ENCODE measurements at regions not wholly inside any gene's neighbourhood (a gene's known extent, or its start where the extent isn't known, plus 50 kb on each side); places are given as distances from the start of the nearest gene placed in this dataset.

- no peak for ATAC-seq
- DNase-seq (ENCODE audit: low spot score in 2 of 2), result no peak
- H3K27ac Mint-ChIP-seq, result no peak overlapping the region
- no peaks in the 10 kb centered on the region for H3K36me3 Mint-ChIP-seq
- no peak overlapping the region for H3K4me3 Mint-ChIP-seq
- H3K4me1 Mint-ChIP-seq, result no peaks in the 10 kb centered on the region
- H3K9me3 Mint-ChIP-seq, result no peaks in the 10 kb centered on the region
Observed at GRCh38 chr5:103469288-103470040, 93.1 kb downstream of the NUDT12 start.

- Mint-ChIP-seq H3K36me3 (no peaks in the 10 kb centered on the region), H3K27ac (no peak overlapping the region), H3K4me1 (no peaks in the 10 kb centered on the region), H3K4me3 (no peak overlapping the region), H3K9me3 (no peaks in the 10 kb centered on the region)
- ATAC-seq, result no peak
- no peak for DNase-seq (ENCODE audit: low spot score in 2 of 2)
Observed at GRCh38 chr5:103467831-103468230, 94.8 kb downstream of the NUDT12 start.

- no peak for ATAC-seq
Observed at GRCh38 chr5:103466495-103466894, 96.1 kb downstream of the NUDT12 start.

GRCh38 chr5:103465891-103466290, 96.7 kb downstream of the NUDT12 start:
- DNase-seq (ENCODE audit: low spot score in 2 of 2) (no peak), ATAC-seq (no peak)
- Mint-ChIP-seq H3K36me3 (no peaks in the 10 kb centered on the region), H3K4me3 (no peak overlapping the region), H3K4me1 (no peaks in the 10 kb centered on the region), H3K27ac (no peak overlapping the region), H3K9me3 (no peaks in the 10 kb centered on the region)

More at GRCh38 chr5:103466495-103466894, 96.1 kb downstream of the NUDT12 start:
- no peaks in the 10 kb centered on the region for H3K9me3 Mint-ChIP-seq
- no peak overlapping the region for H3K4me3 Mint-ChIP-seq
- H3K36me3 Mint-ChIP-seq, result no peaks in the 10 kb centered on the region
- H3K4me1 Mint-ChIP-seq, result no peaks in the 10 kb centered on the region
- no peak for DNase-seq (ENCODE audit: low spot score in 2 of 2)
- H3K27ac Mint-ChIP-seq, result no peak overlapping the region

GRCh38 chr5:103464835-103465484, 97.6 kb downstream of the NUDT12 start:
- no peaks in the 10 kb centered on the region for H3K4me1 Mint-ChIP-seq
- peak; percentile 13 for ATAC-seq
- DNase-seq (ENCODE audit: low spot score in 2 of 2), result no peak
- H3K36me3 Mint-ChIP-seq, result no peaks in the 10 kb centered on the region
- no peaks in the 10 kb centered on the region for H3K9me3 Mint-ChIP-seq
- H3K4me3 Mint-ChIP-seq, result no peak overlapping the region
- H3K27ac Mint-ChIP-seq, result no peak overlapping the region

GRCh38 chr5:103463261-103463660, 99.3 kb downstream of the NUDT12 start:
- Mint-ChIP-seq H3K36me3 (no peaks in the 10 kb centered on the region), H3K27ac (no peak overlapping the region)
- DNase-seq (ENCODE audit: low spot score in 2 of 2), result no peak

GRCh38 chr5:103461243-103461642, 101.3 kb downstream of the NUDT12 start:
- no peaks in the 10 kb centered on the region for H3K36me3 Mint-ChIP-seq
- ATAC-seq, result no peak
- H3K4me3 Mint-ChIP-seq, result no peak overlapping the region
- H3K9me3 Mint-ChIP-seq, result no peaks in the 10 kb centered on the region
- no peak overlapping the region for H3K27ac Mint-ChIP-seq
- no peaks in the 10 kb centered on the region for H3K4me1 Mint-ChIP-seq
- no peak for DNase-seq (ENCODE audit: low spot score in 2 of 2)

More at GRCh38 chr5:103463261-103463660, 99.3 kb downstream of the NUDT12 start:
- Mint-ChIP-seq H3K4me3 (no peak overlapping the region), H3K9me3 (no peaks in the 10 kb centered on the region), H3K4me1 (no peaks in the 10 kb centered on the region)
- ATAC-seq, result no peak

- H3K36me3 Mint-ChIP-seq, result no peaks in the 10 kb centered on the region
- no peak for ATAC-seq
- no peak for DNase-seq (ENCODE audit: low spot score in 2 of 2)
- no peaks in the 10 kb centered on the region for H3K4me1 Mint-ChIP-seq
- H3K9me3 Mint-ChIP-seq, result no peaks in the 10 kb centered on the region
- no peak overlapping the region for H3K27ac Mint-ChIP-seq
- no peak overlapping the region for H3K4me3 Mint-ChIP-seq
Observed at GRCh38 chr5:103458497-103459040, 104.0 kb downstream of the NUDT12 start.

GRCh38 chr5:103456476-103456875, 106.1 kb downstream of the NUDT12 start:
- no peak for ATAC-seq
- Mint-ChIP-seq H3K36me3 (no peaks in the 10 kb centered on the region), H3K27ac (no peak overlapping the region), H3K9me3 (no peaks in the 10 kb centered on the region), H3K4me3 (no peak overlapping the region), H3K4me1 (no peaks in the 10 kb centered on the region)
- no peak for DNase-seq (ENCODE audit: low spot score in 2 of 2)

- Mint-ChIP-seq H3K9me3 (no peaks in the 10 kb centered on the region), H3K36me3 (no peaks in the 10 kb centered on the region), H3K27ac (no peak overlapping the region), H3K4me3 (no peak overlapping the region), H3K4me1 (no peaks in the 10 kb centered on the region)
- DNase-seq (ENCODE audit: low spot score in 2 of 2), result no peak
- ATAC-seq, result no peak
Observed at GRCh38 chr5:103455796-103456195, 106.8 kb downstream of the NUDT12 start.

- no peak overlapping the region for H3K27ac Mint-ChIP-seq
- no peaks in the 10 kb centered on the region for H3K9me3 Mint-ChIP-seq
- no peak overlapping the region for H3K4me3 Mint-ChIP-seq
- H3K36me3 Mint-ChIP-seq, result no peaks in the 10 kb centered on the region
- no peak for DNase-seq (ENCODE audit: low spot score in 2 of 2)
- no peaks in the 10 kb centered on the region for H3K4me1 Mint-ChIP-seq
- no peak for ATAC-seq
Observed at GRCh38 chr5:103454770-103455169, 107.8 kb downstream of the NUDT12 start.

GRCh38 chr5:103452666-103453065, 109.9 kb downstream of the NUDT12 start:
- Mint-ChIP-seq H3K4me1 (no peaks in the 10 kb centered on the region), H3K9me3 (no peaks in the 10 kb centered on the region), H3K27ac (no peak overlapping the region), H3K4me3 (no peak overlapping the region), H3K36me3 (no peaks in the 10 kb centered on the region)
- DNase-seq (ENCODE audit: low spot score in 2 of 2), result no peak
- ATAC-seq, result no peak

- H3K36me3 Mint-ChIP-seq, result no peaks in the 10 kb centered on the region
- ATAC-seq (no peak), DNase-seq (ENCODE audit: low spot score in 2 of 2) (no peak)
- no peaks in the 10 kb centered on the region for H3K4me1 Mint-ChIP-seq
- no peak overlapping the region for H3K4me3 Mint-ChIP-seq
- no peaks in the 10 kb centered on the region for H3K9me3 Mint-ChIP-seq
- no peak overlapping the region for H3K27ac Mint-ChIP-seq
Observed at GRCh38 chr5:103452089-103452488, 110.5 kb downstream of the NUDT12 start.

- Mint-ChIP-seq H3K4me3 (no peak overlapping the region), H3K4me1 (no peaks in the 10 kb centered on the region), H3K27ac (no peak overlapping the region), H3K36me3 (no peaks in the 10 kb centered on the region), H3K9me3 (no peaks in the 10 kb centered on the region)
- DNase-seq (ENCODE audit: low spot score in 2 of 2) (no peak), ATAC-seq (no peak)
Observed at GRCh38 chr5:103451261-103451660, 111.3 kb downstream of the NUDT12 start.

- Mint-ChIP-seq H3K36me3 (no peaks in the 10 kb centered on the region), H3K4me3 (no peak overlapping the region), H3K27ac (no peak overlapping the region), H3K9me3 (no peaks in the 10 kb centered on the region), H3K4me1 (no peaks in the 10 kb centered on the region)
- ATAC-seq, result no peak
- DNase-seq (ENCODE audit: low spot score in 2 of 2), result no peak
Observed at GRCh38 chr5:103450333-103451061, 112.1 kb downstream of the NUDT12 start.

Data from stimulated activated effector memory CD8-positive, alpha-beta T cell treated with anti-CD3 and anti-CD28 coated beads, Interleukin-12 subunit alpha, Interleukin-12 subunit beta, amount 100 ng/mL, for 72 hours (primary cell).